ENCODE measurements at regions not wholly inside any gene's neighbourhood (a gene's known extent, or its start where the extent isn't known, plus 50 kb on each side); places are given as distances from the start of the nearest gene placed in this dataset.

DNA sequence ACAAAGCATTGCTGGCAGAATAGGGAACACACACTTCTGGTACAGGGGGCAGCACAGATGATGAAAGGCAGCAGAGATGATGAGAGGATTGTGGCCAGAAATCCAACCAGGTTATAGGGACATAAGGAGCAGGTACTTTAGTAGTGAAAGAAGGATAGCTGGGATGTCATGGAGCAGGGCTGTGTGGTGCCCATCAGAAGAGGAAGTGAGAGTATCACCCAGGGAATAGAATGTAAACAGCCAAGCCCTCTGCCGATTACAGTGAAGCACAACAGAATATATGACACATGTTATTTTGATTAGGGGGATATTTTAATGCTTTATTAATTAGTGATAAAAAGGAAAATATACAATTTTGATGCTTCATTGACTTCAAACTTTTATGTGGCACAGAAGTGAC lies 883.4 kb upstream of the CDH2 start:
- TF ChIP-seq, protein P1, sequence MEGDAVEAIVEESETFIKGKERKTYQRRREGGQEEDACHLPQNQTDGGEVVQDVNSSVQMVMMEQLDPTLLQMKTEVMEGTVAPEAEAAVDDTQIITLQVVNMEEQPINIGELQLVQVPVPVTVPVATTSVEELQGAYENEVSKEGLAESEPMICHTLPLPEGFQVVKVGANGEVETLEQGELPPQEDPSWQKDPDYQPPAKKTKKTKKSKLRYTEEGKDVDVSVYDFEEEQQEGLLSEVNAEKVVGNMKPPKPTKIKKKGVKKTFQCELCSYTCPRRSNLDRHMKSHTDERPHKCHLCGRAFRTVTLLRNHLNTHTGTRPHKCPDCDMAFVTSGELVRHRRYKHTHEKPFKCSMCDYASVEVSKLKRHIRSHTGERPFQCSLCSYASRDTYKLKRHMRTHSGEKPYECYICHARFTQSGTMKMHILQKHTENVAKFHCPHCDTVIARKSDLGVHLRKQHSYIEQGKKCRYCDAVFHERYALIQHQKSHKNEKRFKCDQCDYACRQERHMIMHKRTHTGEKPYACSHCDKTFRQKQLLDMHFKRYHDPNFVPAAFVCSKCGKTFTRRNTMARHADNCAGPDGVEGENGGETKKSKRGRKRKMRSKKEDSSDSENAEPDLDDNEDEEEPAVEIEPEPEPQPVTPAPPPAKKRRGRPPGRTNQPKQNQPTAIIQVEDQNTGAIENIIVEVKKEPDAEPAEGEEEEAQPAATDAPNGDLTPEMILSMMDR (IDR thresholded peaks at IDR 0.05) = no peak
- H3K27ac ChIP-seq = no peak overlapping the region
- H3K27me3 ChIP-seq = no peaks in the 10 kb centered on the region
- H3K9me3 ChIP-seq = no peaks in the 10 kb centered on the region
- H3K36me3 ChIP-seq = no peaks in the 10 kb centered on the region
- no peaks in the 10 kb centered on the region for H3K4me1 ChIP-seq
- intact Hi-C loops (cut with DNase I; ENCODE audit: low total_unique reads) = no loop called here
- H3K4me3 ChIP-seq = no peak overlapping the region
- no peak for DNase-seq

DNA sequence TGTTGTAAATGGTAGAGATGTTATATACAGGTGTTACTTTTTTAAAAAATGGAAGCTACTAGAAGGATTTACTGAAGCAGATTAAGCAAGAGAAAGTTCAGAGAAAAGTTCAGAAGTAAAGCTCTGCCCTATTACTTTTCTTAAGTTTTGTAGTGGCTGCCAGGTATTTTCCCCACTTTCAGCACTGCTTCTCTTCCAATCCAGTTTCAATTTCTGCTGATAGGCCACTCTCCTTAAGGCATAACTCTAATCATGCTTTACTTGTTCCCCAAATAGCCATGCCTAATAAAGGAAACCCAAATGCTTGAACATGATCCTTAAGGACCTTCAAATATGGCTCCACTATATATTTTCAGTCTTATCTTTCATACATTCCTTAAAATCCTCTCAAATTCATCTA lies 880.8 kb upstream of the CDH2 start:
- TF ChIP-seq, protein P1 (IDR thresholded peaks at IDR 0.05) = no peak
- Histone ChIP-seq H3K4me3 (no peak overlapping the region), H3K9me3 (no peaks in the 10 kb centered on the region), H3K4me1 (no peaks in the 10 kb centered on the region), H3K27ac (no peak overlapping the region), H3K27me3 (no peaks in the 10 kb centered on the region), H3K36me3 (no peaks in the 10 kb centered on the region)
- intact Hi-C loops (cut with DNase I; ENCODE audit: low total_unique reads) = no loop called here
- no peak for DNase-seq

DNA sequence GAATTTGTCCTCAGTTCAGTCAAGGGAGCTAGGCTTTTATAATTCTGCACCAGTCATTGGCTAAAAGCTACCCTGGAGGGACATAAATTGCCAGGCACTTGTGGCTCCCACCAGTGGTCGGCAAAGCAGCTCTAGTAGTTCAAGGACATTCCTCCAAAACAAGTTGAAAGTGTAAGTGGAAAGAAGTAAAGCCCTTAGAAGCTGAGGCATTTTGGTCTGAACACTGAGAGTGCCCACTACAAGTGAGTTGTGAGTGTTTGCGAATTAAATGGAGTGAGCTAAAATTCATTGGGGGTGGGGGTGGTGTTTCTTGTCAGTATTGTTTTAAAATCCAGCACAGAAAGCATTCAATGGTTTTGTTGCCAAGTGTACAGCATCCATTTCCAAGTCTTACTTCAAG lies 879.9 kb upstream of the CDH2 start:
- no peak overlapping the region for H3K27ac ChIP-seq
- TF ChIP-seq, protein P1 (IDR thresholded peaks at IDR 0.05) = no peak
- no peaks in the 10 kb centered on the region for H3K36me3 ChIP-seq
- no peaks in the 10 kb centered on the region for H3K27me3 ChIP-seq
- no peaks in the 10 kb centered on the region for H3K4me1 ChIP-seq
- intact Hi-C loops (cut with DNase I; ENCODE audit: low total_unique reads) = no loop called here
- DNase-seq = no peak
- no peak overlapping the region for H3K4me3 ChIP-seq
- H3K9me3 ChIP-seq = no peaks in the 10 kb centered on the region

DNA sequence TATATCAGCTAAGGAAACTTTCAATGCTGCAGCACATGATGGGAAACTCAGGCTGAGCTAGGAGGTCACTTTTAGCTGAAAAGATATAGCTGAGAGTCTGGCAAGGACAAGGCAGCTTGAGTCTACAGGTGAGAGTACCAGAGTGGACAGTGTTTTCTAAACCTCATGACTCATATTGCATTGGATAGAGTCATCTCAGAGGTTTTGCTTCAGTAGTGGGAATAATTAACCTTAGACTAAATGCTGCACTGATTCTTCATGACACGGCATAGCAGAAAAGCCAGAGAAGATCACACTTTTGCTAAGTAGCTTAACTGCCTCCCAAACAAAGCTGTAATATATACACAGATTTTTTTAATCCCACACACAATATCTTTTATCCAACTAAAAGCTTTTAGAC lies 865.0 kb upstream of the CDH2 start:
- Histone ChIP-seq H3K9me3 (peaks cover 0 to 6% (median 0%) of the 10 kb centered on the region in 3 donors), H3K36me3 (no peaks in the 10 kb centered on the region), H3K4me3 (no peak overlapping the region), H3K27me3 (no peaks in the 10 kb centered on the region), H3K27ac (no peak overlapping the region), H3K4me1 (no peaks in the 10 kb centered on the region)
- no peak for DNase-seq
- intact Hi-C loops (cut with DNase I; ENCODE audit: low total_unique reads) = no loop called here
- TF ChIP-seq, protein P1 (IDR thresholded peaks at IDR 0.05) = no peak

DNA sequence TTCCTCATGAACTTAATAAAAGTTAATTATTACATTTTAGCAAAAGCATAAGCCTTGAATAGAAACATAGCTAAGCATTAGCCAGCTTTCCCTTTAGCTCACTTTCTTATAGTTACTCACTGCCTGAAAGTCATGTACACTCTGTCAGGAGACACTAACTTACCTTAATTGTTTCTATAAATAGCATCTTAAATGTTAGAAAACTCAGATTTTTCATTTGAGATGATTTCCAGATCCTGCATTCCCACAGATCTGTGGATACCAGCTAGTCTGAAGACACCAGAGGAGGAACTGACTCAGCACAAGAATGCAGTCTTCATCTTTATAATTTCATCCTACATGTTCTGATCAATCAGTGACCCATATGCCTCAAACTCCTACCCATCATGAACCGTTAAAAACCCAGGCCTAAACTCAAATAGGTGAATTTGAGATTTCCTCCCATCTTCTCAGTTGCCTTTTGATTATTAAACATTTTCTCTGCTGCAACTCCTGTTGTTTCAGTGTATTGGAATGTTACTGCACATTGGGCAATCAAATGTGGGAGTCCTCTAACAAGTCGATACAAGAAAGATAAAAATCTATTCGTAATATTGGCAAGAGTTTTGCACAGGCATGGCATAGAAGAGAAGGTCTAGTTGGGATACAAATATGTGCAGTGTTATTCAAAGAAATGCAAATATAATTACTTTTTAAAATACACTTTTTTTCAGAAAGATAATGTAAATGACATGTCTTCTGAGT lies 857.4 kb upstream of the CDH2 start:
- H3K9me3 ChIP-seq = no peaks in the 10 kb centered on the region
- H3K27ac ChIP-seq = no peak overlapping the region
- intact Hi-C loops (cut with DNase I; ENCODE audit: low total_unique reads) = no loop called here
- H3K4me1 ChIP-seq = no peaks in the 10 kb centered on the region
- no peak overlapping the region for H3K4me3 ChIP-seq
- no peak for DNase-seq
- TF ChIP-seq, protein P1 (IDR thresholded peaks at IDR 0.05) = no peak
- H3K36me3 ChIP-seq = no peaks in the 10 kb centered on the region
- H3K27me3 ChIP-seq = no peaks in the 10 kb centered on the region

DNA sequence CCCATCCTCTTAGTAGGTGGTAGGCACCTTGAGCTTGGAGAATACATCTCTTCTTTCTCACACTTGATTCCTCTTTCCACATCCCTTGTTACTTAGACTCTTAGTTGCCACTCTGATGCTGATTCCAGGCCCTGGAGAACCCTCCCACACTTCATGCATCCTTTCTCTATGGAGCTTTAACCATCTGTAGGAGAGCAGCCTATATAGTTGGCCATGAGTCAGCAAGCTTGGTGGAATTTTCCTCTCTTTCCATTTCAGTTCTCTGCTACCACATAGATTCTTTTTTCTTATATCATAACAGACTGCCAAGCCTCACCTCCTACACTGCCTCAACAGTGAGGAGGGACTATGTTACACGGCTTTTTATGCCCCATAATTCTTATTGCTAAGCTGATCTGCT lies 851.6 kb upstream of the CDH2 start:
- no peak for DNase-seq

More for the DNA sequence above, 851.6 kb upstream of the CDH2 start:
- Histone ChIP-seq H3K27me3 (no peaks in the 10 kb centered on the region), H3K36me3 (no peaks in the 10 kb centered on the region), H3K9me3 (no peaks in the 10 kb centered on the region), H3K4me1 (no peaks in the 10 kb centered on the region), H3K4me3 (no peak overlapping the region), H3K27ac (no peak overlapping the region)
- intact Hi-C loops (cut with DNase I; ENCODE audit: low total_unique reads) = no loop called here
- TF ChIP-seq, protein P1 (IDR thresholded peaks at IDR 0.05) = no peak

All from tibial artery (tissue), 4 donors.